ENCODE measurements at regions not wholly inside any gene's neighbourhood (a gene's known extent, or its start where the extent isn't known, plus 50 kb on each side); places are given as distances from the start of the nearest gene placed in this dataset.

DNA sequence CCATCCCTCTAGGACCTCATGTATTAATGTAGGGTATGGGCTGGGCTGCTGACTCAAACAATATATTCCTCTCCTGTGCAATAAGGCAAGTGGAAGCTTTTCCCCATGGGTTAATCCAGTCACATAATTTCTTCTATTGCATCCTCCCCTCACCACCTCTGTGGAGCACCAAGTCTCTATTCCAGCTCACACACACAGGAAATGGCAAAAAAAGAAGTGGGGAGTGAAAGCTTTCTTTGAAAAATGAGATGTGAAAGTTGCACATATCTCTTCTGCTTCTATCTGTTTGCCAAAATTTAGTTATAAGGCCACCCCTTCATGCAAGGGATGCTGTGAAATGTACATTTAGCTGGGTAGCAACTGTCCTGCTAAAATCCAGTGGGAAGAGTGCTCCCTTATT is 121.3 kb downstream of the CDC42EP3 start:
- DNase-seq, result no peak

DNA sequence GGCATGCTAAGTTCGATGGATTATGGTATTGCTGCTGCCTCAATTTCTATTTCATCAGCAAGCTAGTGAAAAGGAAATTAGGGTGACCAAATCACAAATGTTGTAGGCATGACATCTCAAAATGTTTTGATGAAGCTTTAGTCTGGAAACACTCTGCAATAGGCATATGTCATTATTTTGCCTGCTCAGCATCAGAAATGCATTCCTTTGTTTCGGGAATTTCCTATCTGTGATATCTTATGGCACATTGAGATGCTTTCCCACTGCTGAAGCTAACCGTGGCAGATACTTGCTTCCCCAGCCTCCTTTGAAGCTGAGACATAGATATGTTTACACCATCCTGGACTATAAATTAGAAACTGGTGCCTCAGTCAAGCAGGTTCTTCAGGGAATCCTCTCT is 119.7 kb downstream of the CDC42EP3 start:
- no peak for DNase-seq

- DNase-seq, result no peak
Measured at GRCh38 chr2:37552339-37552738, 119.1 kb downstream of the CDC42EP3 start.

DNA sequence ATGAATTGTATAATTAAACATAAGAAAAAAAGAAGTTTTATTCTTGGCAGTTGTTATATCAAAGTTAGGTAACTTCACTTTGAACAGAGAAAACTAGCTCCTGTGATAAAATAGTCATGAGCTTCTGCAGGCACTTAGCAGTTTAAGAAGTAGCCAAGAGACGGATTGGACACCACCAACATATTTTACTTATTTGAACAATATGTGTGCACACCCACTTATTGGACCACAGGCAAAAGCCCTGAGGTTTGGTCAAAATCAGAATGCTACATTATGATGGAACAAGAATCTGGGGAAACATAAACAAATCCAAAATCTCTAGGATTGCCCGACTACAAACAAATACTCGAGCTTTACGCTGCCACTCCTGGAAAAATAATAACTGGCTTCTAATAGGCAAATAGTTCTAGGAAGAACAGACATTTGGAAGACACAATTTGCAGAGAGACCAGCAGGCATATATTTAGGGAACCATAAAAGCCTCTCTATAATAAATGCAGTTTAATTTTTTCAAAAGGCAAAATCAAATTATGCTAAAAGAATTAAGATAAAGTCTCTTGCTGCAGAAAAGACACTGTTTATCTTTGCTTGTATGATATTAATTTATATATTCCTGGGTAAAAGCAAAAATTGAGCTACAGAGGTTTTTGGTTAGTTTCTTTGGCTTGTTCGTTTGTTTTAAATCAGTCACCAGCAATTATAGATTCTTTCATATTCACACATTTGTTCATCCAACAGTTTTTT is 117.9 kb downstream of the CDC42EP3 start:
- no peak for DNase-seq

GRCh38 chr2:37554155-37554510 is 117.3 kb downstream of the CDC42EP3 start:
- peak; percentile 50 for DNase-seq

GRCh38 chr2:37554687-37555086 is 116.8 kb downstream of the CDC42EP3 start:
- no peak for DNase-seq

GRCh38 chr2:37555457-37555856 is 116.0 kb downstream of the CDC42EP3 start:
- DNase-seq, result peak; percentile 73

DNA sequence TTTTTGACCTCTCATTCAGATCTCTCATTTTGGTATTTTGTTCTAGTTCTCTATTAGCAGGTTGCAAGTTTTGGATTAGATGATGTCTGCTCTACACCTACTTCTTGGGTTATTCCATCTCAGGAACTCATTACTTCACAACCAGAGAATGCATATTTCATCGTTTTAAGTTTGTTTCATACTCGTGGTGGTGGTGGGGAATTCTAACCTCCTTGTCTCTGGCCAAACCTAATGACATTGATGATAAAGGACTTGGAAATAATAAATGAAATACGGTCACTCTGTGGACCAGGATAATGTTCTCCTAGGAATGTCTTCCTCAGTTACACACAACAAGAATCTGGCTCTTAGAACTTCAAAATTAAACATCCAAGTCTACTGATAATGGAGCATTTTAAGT is 115.2 kb downstream of the CDC42EP3 start:
- no peak for DNase-seq

DNA sequence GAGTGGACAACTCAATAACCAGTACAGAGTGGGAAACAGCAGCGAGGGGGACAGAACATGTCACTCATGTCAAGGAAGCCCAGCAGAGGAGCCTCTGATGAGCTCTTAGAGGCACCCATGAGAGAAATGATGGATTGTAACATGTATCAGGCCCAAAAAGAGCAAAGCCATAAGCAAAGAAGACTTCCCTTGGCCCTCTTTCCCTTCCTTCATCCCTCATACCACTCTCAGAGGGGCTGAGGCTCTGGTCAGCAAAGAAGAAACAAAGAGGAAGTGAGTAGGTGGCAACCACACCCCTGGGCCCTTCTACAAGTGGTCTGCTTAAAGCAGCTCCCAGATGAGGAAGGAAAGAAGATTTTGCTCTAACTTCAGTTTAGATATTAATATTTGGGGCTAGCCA is 112.8 kb downstream of the CDC42EP3 start:
- peak; percentile 60 for DNase-seq

DNA sequence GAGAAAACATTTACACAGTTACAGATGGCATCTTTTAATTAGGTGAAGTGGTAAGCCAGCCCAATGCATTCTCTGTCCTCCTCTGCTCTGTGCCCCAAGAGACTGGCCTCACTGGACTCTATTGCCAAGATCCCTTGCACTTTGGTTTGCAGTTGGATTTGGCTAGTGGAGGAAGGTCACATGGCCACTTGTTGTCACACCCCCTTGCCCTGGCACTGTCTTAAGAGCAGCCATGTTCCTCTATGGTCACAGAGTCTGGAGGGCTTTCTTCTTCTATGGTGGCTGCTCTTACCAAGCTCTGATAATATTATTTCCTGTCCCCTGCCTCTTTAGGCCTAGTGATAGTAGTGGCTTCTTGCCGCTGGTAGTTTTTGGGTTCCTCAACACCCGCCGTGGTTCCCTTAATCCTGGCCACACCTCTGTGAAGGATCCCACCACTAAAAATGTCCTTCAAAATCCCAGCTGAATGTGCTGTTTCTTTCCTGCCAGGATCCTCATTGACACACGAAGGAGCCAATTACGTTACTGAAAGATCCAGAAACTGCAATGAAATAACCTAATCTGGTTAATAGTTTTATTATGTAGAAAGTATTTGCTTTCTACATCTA is 111.1 kb downstream of the CDC42EP3 start:
- no peak for DNase-seq

DNA sequence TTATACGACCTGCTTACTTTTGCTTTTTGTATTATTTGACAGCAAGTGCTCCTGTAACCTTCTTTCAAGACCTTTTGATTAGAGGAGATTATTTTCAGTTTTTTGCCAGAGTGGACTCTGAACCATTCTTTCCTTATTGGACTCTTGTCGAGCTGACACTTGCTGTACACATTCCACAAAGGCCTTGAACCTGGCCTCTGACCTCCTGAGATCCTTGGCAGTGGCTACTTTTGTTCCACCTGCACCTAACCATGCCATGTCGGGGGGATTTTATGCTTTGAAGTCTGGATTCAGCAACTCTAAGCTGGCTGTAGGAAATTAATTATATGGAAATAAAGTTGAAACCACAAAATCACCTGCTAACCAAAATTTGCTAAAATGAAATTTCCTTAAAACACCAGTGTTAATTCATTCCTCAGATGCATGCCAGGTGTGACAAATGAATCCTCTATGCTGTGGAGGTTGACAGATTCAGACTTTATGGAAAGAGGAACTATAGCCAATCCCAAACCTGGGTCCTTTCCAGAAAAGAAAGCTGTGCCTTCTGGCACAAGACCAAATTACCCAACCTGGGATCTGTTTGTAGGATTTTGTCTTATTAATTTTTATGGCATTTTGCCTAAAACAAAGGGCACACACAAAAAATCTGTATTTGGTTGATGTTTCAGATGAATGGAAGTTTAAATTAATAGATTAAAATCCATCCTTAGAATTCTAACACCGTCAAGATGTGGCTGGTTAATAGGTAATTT is 110.4 kb downstream of the CDC42EP3 start:
- DNase-seq, result peak; percentile 26

- DNase-seq, result peak; percentile 79
Measured at GRCh38 chr2:37561615-37562569, 109.5 kb downstream of the CDC42EP3 start.

- no peak for DNase-seq
Measured at GRCh38 chr2:37563375-37564015, 107.9 kb downstream of the CDC42EP3 start.

DNA sequence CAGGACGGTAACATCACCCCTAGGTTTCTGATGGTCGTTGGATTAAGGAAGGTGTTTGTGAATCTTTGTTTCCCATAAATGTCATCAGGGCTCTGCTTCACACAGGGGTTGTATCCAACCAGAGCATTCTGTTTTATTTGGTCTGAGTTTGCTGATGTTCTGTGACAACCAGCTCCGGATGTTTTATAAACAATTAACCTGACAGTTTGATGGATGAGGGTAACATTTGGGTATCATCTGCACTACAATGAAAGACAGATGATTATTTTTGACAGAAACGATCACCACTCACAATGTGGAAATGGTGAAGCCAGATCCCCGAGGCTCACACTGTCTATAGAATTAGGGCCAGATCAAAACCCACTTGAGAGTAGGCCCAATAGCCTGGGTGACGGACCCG is 107.1 kb downstream of the CDC42EP3 start:
- DNase-seq, result no peak

- no peak for DNase-seq
Measured at GRCh38 chr2:37566517-37566981, 104.9 kb downstream of the CDC42EP3 start.

DNA sequence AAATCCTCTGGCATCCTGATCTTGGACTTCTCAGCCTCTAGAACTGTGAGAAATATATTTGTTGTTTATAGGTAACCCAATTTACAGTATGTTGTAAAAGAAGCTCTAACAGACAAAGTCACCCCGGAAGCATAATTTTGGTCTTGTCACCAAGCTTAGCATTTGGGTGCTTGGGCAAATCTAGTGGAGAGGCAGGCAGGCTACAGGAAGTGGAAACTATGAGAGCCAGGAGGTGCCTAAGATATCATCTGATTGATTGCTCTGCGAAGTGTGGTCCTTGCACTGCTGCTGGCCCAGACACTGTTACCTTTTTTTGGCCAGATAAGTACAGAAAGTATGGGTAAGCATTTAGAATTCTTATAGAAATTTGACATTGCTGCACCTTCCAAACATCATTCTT is 102.9 kb downstream of the CDC42EP3 start:
- DNase-seq, result peak; percentile 27

- DNase-seq, result no peak
Measured at GRCh38 chr2:37569131-37569823, 102.2 kb downstream of the CDC42EP3 start.

GRCh38 chr2:37569986-37570679 is 101.3 kb downstream of the CDC42EP3 start:
- DNase-seq, result no peak

- DNase-seq, result no peak
Measured at GRCh38 chr2:37570773-37571586, 100.5 kb downstream of the CDC42EP3 start.

DNA sequence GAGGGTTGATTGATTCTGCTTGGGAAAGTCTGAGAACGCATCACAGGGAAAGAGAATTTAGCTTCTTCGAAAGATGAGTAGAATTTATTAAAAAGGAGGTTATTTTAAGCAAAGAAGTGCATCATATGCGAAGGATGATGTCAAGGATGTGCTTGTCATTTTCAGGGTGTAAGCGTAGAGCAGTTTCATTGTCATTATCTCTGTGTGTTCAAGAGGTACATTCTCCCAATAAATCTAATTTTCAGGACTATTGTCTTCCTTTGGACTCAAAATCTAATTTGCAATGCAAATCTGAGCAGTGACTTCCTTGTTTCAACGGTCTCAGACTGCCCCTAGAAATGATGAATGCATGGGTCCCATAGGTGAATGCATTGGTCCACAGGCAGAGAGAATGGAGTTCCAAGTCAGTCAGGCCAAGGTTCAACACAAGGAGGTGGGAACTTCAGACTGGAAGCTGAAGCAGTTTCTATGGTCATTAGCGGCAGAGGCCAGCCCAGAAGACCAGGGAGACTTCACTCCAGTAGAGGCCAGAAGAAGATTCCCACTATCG is 99.8 kb downstream of the CDC42EP3 start:
- DNase-seq, result no peak

All from hematopoietic multipotent progenitor cell treated with erythropoietin and hydrocortisone succinate and interleukin-3 and kit ligand, for 6 days (in vitro differentiated cells).